ENCODE measurements at regions not wholly inside any gene's neighbourhood (a gene's known extent, or its start where the extent isn't known, plus 50 kb on each side); places are given as distances from the start of the nearest gene placed in this dataset.

DNA sequence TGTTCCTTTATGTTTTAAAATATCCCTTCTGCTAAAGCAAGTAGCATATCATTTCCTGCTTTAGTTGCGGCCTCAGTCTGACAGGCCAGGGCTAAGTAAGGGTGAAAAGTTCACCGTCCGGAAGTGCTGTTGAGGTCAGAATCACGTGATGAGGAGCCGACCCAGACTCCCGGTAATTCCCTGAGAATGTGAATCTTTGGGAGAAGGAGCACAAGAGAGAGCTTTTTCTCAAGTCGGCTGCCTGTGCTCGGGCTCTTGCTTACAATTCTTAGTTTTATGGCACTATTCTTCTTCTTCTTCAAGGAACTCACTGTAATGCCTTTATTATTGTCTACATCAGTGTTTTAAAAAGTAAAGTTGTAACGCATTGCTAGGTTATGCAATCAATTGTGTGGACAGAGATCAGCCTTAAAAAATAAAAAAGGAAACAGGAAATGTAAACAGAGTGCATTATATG is 309.3 kb downstream of the PRL start:
- Histone ChIP-seq H3K23ac (ENCODE audit: low read length in 2 of 2) (no peak overlapping the region), H3K36me3 (ENCODE audit: control insufficient read depth in 1 of 2, insufficient read depth in 2 of 2, low read depth in 1 of 2, low read length in 2 of 2) (no peaks in the 10 kb centered on the region), H3K14ac (ENCODE audit: low read length in 2 of 2) (no peak overlapping the region), H4K8ac (ENCODE audit: low read length) (no peak overlapping the region), H3K27ac (ENCODE audit: low read length, poor library complexity, severe bottlenecking) (no peak overlapping the region), H3K4me2 (ENCODE audit: low read length, poor library complexity, severe bottlenecking) (peak overlapping the region; percentile 54), H3K4ac (ENCODE audit: low read depth in 1 of 2, low read length in 2 of 2) (peak overlapping the region in 1 of 2 experiments; percentile 37), H2BK120ac (ENCODE audit: low read depth, low read length) (no peak overlapping the region), H3K9me3 (ENCODE audit: control insufficient read depth, low read length) (no peaks in the 10 kb centered on the region), H2BK5ac (ENCODE audit: low read depth, low read length, poor library complexity, severe bottlenecking) (no peak overlapping the region), H2AK5ac (ENCODE audit: low read length, severe bottlenecking) (no peak overlapping the region), H3K27me3 (ENCODE audit: control insufficient read depth in 1 of 2, insufficient read depth in 1 of 2, low read length in 2 of 2) (no peaks in the 10 kb centered on the region), H2AFZ (ENCODE audit: low read depth, low read length) (no peak overlapping the region), H3K18ac (ENCODE audit: low read depth in 1 of 2, low read length in 2 of 2) (no peak overlapping the region), H2BK15ac (ENCODE audit: low read depth, poor library complexity, severe bottlenecking) (no peak overlapping the region), H4K91ac (ENCODE audit: low read length) (no peak overlapping the region), H3K79me1 (replicated peaks; ENCODE audit: low read length, poor library complexity, severe bottlenecking) (no peaks in the 10 kb centered on the region), H3K4me1 (ENCODE audit: control insufficient read depth, insufficient read depth, low read depth, low read length) (peaks cover 2% of the 10 kb centered on the region), H3K4me3 (ENCODE audit: insufficient read depth in 1 of 2, low read depth in 1 of 2, low read length in 2 of 2) (peak overlapping the region in 1 of 2 experiments; percentile 67), H2BK12ac (ENCODE audit: low read length in 2 of 2) (no peak overlapping the region), H3K9ac (ENCODE audit: low read length) (peak overlapping the region; percentile 74)
- 1% methylated on average over 6 of the region's 9 CpGs for WGBS
- DNase-seq, result peak; percentile 94

DNA sequence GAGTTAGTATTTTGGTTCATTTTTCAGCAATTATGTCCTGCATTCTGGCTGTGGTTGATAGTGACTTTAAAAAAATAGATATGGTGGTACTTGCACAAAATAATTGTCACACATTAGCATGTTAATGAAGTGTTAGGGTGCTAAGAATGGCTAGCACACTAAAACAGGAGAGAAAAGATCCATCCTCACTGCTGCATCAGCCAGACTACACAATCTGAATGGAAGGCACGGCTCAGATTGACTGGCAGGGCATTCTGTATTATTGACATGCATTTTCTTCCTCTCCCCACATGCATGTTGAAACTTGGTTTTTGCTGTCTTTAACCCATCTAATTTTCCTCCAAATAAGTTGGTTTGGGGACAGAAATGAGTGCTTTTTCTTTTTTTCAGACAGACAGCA is 306.3 kb downstream of the PRL start:
- Histone ChIP-seq H4K91ac (ENCODE audit: low read length) (no peak overlapping the region), H2BK5ac (ENCODE audit: low read depth, low read length, poor library complexity, severe bottlenecking) (no peak overlapping the region), H2BK120ac (ENCODE audit: low read depth, low read length) (no peak overlapping the region), H3K79me1 (replicated peaks; ENCODE audit: low read length, poor library complexity, severe bottlenecking) (no peaks in the 10 kb centered on the region), H3K9ac (ENCODE audit: low read length) (no peak overlapping the region), H3K27ac (ENCODE audit: low read length, poor library complexity, severe bottlenecking) (no peak overlapping the region), H3K9me3 (ENCODE audit: control insufficient read depth, low read length) (no peaks in the 10 kb centered on the region), H3K14ac (ENCODE audit: low read length in 2 of 2) (no peak overlapping the region), H3K36me3 (ENCODE audit: control insufficient read depth in 1 of 2, insufficient read depth in 2 of 2, low read depth in 1 of 2, low read length in 2 of 2) (no peaks in the 10 kb centered on the region), H2AK5ac (ENCODE audit: low read length, severe bottlenecking) (no peak overlapping the region), H3K23ac (ENCODE audit: low read length in 2 of 2) (no peak overlapping the region), H2AFZ (ENCODE audit: low read depth, low read length) (no peak overlapping the region), H3K27me3 (ENCODE audit: control insufficient read depth in 1 of 2, insufficient read depth in 1 of 2, low read length in 2 of 2) (no peaks in the 10 kb centered on the region), H4K8ac (ENCODE audit: low read length) (no peak overlapping the region), H3K4ac (ENCODE audit: low read depth in 1 of 2, low read length in 2 of 2) (no peak overlapping the region), H3K18ac (ENCODE audit: low read depth in 1 of 2, low read length in 2 of 2) (no peak overlapping the region), H3K4me1 (ENCODE audit: control insufficient read depth, insufficient read depth, low read depth, low read length) (peaks cover 2% of the 10 kb centered on the region), H3K4me2 (ENCODE audit: low read length, poor library complexity, severe bottlenecking) (no peak overlapping the region), H3K4me3 (ENCODE audit: insufficient read depth in 1 of 2, low read depth in 1 of 2, low read length in 2 of 2) (no peak overlapping the region), H2BK15ac (ENCODE audit: low read depth, poor library complexity, severe bottlenecking) (no peak overlapping the region), H2BK12ac (ENCODE audit: low read length in 2 of 2) (peak overlapping the region; percentile 20 to 33)
- WGBS, result 100% methylated on average over 1 of the region's 1 CpG
- DNase-seq, result no peak

DNA sequence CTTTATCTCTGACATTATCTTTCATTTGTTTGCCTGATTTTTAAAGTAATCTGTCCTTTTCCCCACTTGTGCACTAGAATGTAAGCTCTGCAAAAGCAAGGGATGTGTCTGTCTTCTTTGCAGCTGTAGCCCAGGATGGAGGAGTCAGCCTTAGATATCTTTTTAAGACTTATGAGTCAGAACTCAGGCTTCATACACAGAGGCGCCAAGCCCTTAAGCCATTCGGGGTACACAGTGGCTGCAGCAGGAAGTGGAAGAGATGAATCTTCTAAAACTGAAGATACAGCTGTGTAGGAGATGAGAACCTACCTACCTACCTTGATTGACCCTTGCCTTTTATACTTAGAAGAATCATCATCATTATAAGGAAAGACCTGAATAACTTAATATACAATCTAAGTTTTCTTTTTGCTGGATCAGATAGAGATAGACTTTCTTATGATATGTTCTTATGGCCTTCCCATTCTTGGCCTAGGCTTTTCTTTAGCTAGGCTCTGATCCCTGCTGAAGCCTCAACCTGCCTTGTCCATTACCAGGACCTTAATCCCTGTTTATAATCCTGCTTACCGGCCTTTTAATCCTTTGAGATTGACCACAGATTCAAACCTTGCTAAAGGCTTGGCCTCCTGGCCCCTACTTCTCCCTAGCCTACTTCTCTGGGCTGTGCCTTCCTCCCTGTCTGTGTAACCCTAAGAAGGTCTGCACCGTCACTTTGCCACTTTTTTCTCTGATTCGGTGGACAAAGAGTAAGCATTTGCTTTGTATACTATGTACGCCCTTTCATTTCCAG is 304.5 kb downstream of the PRL start:
- Histone ChIP-seq H4K8ac (ENCODE audit: low read length) (no peak overlapping the region), H3K4ac (ENCODE audit: low read depth in 1 of 2, low read length in 2 of 2) (peak overlapping the region in 1 of 2 experiments; percentile 63), H3K27ac (ENCODE audit: low read length, poor library complexity, severe bottlenecking) (no peak overlapping the region)

DNA sequence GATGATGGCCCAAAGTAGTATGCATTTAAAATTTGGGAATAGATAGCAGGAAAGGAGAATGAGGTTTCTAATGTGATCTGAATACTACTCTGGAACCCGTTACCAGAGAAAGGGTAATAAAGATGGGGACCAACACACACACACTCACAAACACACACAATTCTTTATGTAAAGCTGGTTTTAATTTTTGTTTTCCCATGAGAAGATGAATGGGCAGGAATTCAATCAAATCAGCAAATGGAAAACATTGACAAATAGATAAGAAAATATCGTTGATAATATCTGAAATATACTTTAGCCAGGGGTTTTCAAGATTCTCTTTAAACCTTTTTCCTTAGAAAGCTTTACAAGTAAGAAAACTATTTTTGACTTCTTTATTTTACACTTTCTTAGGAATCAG is 303.0 kb downstream of the PRL start:
- DNase-seq, result no peak
- no peak overlapping the region for H2BK120ac ChIP-seq (ENCODE audit: low read depth, low read length)
- H3K4me1 ChIP-seq (ENCODE audit: control insufficient read depth, insufficient read depth, low read depth, low read length), result no peaks in the 10 kb centered on the region
- H3K14ac ChIP-seq (ENCODE audit: low read length in 2 of 2), result no peak overlapping the region
- no CpG with 5 or more reads among the region's 2 CpGs for WGBS
- no peaks in the 10 kb centered on the region for H3K27me3 ChIP-seq (ENCODE audit: control insufficient read depth in 1 of 2, insufficient read depth in 1 of 2, low read length in 2 of 2)
- H3K4me2 ChIP-seq (ENCODE audit: low read length, poor library complexity, severe bottlenecking), result no peak overlapping the region
- H3K36me3 ChIP-seq (ENCODE audit: control insufficient read depth in 1 of 2, insufficient read depth in 2 of 2, low read depth in 1 of 2, low read length in 2 of 2), result no peaks in the 10 kb centered on the region
- no peak overlapping the region for H3K23ac ChIP-seq (ENCODE audit: low read length in 2 of 2)
- no peak overlapping the region for H2AK5ac ChIP-seq (ENCODE audit: low read length, severe bottlenecking)
- H4K91ac ChIP-seq (ENCODE audit: low read length), result no peak overlapping the region
- H3K4ac ChIP-seq (ENCODE audit: low read depth in 1 of 2, low read length in 2 of 2), result no peak overlapping the region
- H2BK5ac ChIP-seq (ENCODE audit: low read depth, low read length, poor library complexity, severe bottlenecking), result no peak overlapping the region
- H2BK15ac ChIP-seq (ENCODE audit: low read depth, poor library complexity, severe bottlenecking), result no peak overlapping the region
- H3K4me3 ChIP-seq (ENCODE audit: insufficient read depth in 1 of 2, low read depth in 1 of 2, low read length in 2 of 2), result no peak overlapping the region
- H3K79me1 ChIP-seq (replicated peaks; ENCODE audit: low read length, poor library complexity, severe bottlenecking), result no peaks in the 10 kb centered on the region
- no peak overlapping the region for H2AFZ ChIP-seq (ENCODE audit: low read depth, low read length)
- H4K8ac ChIP-seq (ENCODE audit: low read length), result no peak overlapping the region
- no peak overlapping the region for H3K18ac ChIP-seq (ENCODE audit: low read depth in 1 of 2, low read length in 2 of 2)
- H2BK12ac ChIP-seq (ENCODE audit: low read length in 2 of 2), result no peak overlapping the region
- H3K9me3 ChIP-seq (ENCODE audit: control insufficient read depth, low read length), result no peaks in the 10 kb centered on the region
- H3K27ac ChIP-seq (ENCODE audit: low read length, poor library complexity, severe bottlenecking), result no peak overlapping the region
- H3K9ac ChIP-seq (ENCODE audit: low read length), result no peak overlapping the region

More for the DNA sequence above, 304.5 kb downstream of the PRL start:
- Histone ChIP-seq H2BK120ac (ENCODE audit: low read depth, low read length) (no peak overlapping the region), H2BK5ac (ENCODE audit: low read depth, low read length, poor library complexity, severe bottlenecking) (no peak overlapping the region), H2BK12ac (ENCODE audit: low read length in 2 of 2) (peak overlapping the region; percentile 4 to 70), H3K23ac (ENCODE audit: low read length in 2 of 2) (no peak overlapping the region), H2AK5ac (ENCODE audit: low read length, severe bottlenecking) (no peak overlapping the region), H3K9ac (ENCODE audit: low read length) (no peak overlapping the region), H3K18ac (ENCODE audit: low read depth in 1 of 2, low read length in 2 of 2) (peak overlapping the region in 1 of 2 experiments; percentile 6), H3K4me3 (ENCODE audit: insufficient read depth in 1 of 2, low read depth in 1 of 2, low read length in 2 of 2) (no peak overlapping the region), H3K4me2 (ENCODE audit: low read length, poor library complexity, severe bottlenecking) (no peak overlapping the region), H4K91ac (ENCODE audit: low read length) (no peak overlapping the region), H3K27me3 (ENCODE audit: control insufficient read depth in 1 of 2, insufficient read depth in 1 of 2, low read length in 2 of 2) (no peaks in the 10 kb centered on the region), H2AFZ (ENCODE audit: low read depth, low read length) (no peak overlapping the region), H3K4me1 (ENCODE audit: control insufficient read depth, insufficient read depth, low read depth, low read length) (no peaks in the 10 kb centered on the region), H3K36me3 (ENCODE audit: control insufficient read depth in 1 of 2, insufficient read depth in 2 of 2, low read depth in 1 of 2, low read length in 2 of 2) (no peaks in the 10 kb centered on the region), H3K79me1 (replicated peaks; ENCODE audit: low read length, poor library complexity, severe bottlenecking) (no peaks in the 10 kb centered on the region), H3K14ac (ENCODE audit: low read length in 2 of 2) (no peak overlapping the region), H3K9me3 (ENCODE audit: control insufficient read depth, low read length) (no peaks in the 10 kb centered on the region), H2BK15ac (ENCODE audit: low read depth, poor library complexity, severe bottlenecking) (no peak overlapping the region)
- 91% methylated on average over 4 of the region's 6 CpGs for WGBS
- peak; percentile 75 for DNase-seq

Measured in mesenchymal stem cell (in vitro differentiated cells and primary cell).